ENCODE measurements at regions not wholly inside any gene's neighbourhood (a gene's known extent, or its start where the extent isn't known, plus 50 kb on each side); places are given as distances from the start of the nearest gene placed in this dataset.

GRCh38 chr5:8137941-8138550, 269.1 kb downstream of the MTRR start:
- TF ChIP-seq ZNF274 (IDR thresholded peaks at IDR 0.05; ENCODE audit: low read depth, low read length) (no peak), YY1 (IDR thresholded peaks at IDR 0.05; ENCODE audit: insufficient read depth, insufficient read length) (no peak)
